HG03139 (cell line): ENCODE measurements at regions not wholly inside any gene's neighbourhood (a gene's known extent, or its start where the extent isn't known, plus 50 kb on each side); places are given as distances from the start of the nearest gene placed in this dataset.

ENCODE experiments used
- ATAC-seq: cut with Tn5 transposase; IDR thresholded peaks from one replicate; pipeline ENCODE4 v1.9.1; 2021; ENCODE audit not compliant: unreplicated experiment

DNA sequence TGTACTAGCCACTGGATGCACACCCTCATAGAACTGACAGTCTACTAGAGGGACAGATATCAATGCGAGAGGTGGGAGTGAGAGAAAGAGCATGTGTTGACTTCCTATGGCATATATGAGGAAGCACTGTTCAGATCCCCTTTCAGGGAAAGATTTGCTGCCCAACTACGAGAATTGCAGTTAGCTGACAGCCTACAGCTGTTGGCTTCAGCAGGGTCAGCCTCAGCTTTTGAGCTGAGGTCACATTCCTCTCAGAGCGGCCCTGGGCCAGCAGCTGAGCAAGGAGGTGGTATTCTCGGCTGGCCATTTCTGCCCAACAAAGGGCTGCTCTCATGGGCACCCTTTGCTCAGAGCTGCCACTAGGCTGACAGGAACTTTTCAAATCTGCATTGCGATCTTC lies 580.2 kb downstream of the MID1IP1 start:
- ATAC-seq = no peak

DNA sequence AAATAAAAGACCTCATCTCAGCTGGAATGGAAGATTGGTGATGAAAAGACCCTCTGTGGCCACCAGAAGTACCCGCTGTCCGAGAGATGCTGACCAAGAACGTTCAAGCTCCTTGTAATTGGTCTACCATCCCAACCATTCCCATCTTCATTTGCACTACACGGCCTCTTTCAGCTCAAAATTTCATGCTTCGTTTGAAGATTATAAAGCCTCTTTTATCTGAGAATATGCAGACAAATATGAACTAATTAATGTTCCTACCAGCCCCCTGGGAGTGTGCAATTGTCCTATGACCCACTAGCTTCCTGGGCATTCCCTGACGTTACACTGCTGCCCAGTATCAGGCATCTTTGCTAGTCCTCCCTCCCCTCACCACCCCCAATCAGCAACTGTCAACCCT lies 583.7 kb downstream of the MID1IP1 start:
- no peak for ATAC-seq

DNA sequence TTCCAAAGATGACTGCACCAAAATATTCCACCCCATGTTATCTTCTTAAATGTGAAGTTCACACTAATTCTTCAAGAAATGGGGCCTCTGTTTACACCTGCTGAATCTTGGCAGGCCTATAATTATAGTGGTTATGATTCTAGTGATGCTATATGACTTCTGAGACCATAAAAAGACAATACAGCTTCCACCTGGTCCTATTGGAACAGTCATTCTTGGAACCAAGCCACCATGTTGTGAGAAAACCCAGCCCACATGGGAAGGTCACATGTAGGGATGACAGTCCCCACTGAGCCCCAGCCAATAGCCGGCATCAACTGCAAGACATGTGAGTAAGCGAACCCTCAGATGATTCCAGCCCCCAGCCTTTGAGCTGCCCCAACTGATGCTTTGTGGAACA lies 587.5 kb downstream of the MID1IP1 start:
- no peak for ATAC-seq

DNA sequence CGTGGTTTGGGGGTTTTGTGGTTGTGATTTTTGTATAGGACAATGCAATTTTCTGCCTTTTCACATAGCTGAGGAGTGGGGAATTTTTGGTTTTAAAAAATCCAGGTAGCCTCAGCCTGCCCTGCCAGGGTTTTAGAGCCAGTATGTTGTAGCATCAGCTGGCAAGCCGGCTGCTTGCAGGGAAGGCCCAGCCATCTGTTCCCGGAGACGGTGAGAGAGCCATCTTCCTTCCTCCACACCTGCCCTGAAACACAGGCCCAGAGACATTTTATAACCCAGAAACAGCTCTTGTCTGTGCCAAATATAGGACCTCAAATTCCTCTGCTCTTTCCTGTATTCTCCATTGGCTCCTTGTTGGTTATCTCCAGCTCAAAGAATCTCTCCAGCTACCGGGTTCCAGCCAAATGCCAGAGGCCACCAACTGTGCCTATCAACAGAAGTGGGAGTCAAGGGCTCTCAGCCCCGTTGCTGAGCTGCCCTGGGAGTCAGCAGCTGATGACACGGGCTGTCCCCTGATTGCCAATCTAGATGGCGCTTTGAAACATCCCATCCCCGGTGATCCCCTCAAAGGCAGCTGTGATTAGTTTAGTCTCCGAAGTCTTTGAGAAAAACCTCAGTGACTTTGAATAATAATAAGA lies 595.2 kb downstream of the MID1IP1 start:
- ATAC-seq = no peak

DNA sequence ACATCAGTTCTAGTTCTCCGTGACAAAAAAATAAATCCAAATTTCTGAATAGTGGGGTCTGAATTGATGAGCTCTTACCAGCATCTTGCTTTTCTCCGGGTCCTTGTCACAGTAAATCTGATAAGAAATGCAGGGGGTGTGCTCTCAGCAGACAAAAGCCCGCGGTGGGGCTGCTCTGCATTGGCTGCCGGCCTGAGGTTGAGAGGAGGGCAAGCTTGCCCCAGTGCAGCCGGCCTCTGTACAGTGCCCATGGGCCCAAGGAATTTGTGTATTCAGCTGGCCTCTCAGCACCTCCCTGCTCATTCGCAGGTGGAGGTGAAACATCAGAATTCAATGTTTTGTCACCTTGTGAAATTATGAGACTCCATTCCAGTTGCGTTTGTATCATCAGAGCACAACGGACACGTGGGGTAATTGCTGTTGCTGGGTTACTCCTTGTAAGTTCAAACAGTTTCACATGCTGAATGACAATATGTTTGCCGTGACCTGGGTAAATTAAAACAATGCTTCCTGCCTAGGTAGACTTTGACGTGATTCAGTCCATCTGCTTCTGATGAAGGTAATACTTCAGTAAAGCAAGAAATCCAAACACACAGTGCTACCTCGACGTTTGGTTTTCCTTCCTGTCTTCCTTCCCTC lies 596.4 kb downstream of the MID1IP1 start:
- ATAC-seq = no peak

DNA sequence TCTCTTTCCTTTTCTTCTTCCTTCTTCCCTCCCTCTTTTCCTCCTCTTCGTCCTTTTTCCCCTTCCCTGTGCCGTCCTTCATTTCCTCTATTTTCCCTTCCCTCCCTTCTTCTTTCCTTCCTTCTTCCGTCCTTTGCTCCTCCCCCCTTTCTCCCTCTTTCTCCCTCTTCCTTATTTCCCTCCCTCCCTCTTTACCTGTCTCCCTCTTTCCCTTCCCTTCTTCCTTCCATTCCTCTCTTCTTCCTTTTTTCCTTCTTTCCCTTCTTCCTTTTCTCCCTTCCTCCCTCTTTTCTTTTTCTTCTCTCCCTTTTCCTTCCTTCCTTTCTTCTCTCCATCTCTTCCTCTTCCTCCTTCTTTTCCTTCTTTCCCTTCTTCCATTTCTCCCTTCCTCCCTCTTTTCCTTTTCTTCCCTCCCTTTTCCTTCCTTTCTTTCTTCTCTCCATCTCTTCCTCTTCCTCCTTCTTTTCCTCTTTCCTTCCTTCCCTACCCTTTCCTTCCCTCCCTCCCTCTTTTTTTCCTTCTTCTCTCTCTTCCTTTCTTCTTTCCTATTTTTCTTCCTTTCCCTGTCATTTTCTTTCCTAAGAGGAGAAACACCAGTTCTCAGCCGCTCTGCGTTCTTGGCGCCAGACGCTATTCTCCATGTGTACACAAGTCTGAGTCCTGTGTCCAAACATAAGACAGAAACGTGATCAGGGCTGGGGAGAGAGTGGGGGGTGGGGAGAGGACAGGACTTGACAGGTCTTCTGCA lies 597.1 kb downstream of the MID1IP1 start:
- ATAC-seq = no peak

DNA sequence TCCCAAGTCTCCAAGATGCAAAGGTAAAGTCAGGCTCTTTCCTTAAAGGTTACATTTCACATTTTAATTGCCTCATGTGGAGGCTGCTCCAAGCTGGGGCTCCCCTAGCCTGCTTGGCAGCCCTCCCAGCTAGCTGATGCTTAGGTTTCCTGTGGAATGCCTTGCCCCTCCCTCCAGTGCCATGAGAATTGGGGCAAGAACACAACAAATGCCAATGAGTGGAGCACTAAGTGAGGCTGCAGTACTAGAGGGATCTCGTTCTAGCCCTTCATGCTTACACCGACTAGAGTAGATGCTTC lies 597.7 kb downstream of the MID1IP1 start:
- ATAC-seq = no peak

DNA sequence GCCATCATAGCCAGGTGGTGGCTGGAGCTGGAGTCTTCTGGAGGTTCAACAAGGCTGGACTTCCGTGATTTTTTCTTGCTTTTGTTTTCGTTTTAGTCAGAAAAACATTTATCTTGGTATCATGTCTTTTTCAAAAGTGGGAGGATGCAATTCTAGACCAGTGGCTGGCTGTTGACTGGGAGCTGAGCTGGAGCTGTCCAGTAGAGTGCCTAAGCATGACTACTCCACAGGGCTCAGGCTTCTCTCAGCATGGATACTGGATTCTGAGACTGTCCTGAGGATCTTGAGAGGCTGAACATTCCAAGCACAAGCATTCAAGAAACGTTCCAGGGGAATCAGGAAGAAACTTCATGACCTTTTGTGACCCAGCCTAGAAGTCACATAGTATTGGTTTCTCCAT lies 598.1 kb downstream of the MID1IP1 start:
- ATAC-seq = no peak

DNA sequence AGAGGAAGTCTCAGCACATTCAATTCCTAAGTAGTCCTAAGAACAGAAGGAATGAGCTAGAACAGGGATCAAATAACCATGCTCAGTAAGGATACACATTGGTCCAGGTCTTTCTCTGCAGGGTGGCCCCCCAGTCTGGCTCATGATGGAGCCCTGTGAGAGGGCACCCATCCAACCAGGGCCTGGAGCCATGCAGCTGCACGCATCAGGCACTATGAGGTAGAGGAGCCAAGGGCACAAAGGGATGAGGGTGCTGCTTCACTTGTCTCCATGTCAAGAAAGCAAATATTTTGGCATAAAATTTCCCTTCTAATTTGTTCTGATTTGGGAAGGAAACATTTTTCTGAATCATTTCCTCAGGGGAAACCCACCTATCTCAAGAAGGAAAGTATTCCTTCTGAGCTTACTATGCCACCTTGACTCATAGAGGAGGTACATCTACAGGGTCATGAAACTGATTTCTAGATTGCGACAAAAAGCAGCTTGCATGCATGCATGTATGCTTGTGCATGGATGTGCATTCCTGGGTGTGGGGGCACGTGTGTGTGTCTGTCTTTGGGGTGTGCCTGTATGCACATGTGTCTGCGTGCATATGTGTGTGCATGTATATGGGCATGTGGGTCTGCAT lies 600.3 kb downstream of the MID1IP1 start:
- no peak for ATAC-seq

DNA sequence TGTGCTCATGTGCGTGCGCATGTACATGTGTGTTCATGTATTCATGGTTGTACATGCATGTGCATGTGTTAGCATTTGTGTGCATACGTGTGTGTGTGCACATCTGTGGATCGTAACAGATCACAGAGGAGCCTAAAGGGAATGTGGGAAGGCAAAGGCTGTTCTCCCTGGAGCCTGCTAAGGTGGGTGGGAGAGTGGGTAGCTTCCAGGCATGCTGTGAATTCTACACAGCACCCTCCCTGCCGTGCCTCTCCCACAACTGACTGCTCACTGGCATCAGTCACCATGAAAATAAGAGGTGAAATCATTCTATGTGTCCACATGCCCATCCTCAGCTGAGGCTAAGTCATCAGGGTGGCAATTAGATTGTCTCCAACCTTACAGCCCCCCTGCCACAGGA lies 600.9 kb downstream of the MID1IP1 start:
- ATAC-seq = no peak

DNA sequence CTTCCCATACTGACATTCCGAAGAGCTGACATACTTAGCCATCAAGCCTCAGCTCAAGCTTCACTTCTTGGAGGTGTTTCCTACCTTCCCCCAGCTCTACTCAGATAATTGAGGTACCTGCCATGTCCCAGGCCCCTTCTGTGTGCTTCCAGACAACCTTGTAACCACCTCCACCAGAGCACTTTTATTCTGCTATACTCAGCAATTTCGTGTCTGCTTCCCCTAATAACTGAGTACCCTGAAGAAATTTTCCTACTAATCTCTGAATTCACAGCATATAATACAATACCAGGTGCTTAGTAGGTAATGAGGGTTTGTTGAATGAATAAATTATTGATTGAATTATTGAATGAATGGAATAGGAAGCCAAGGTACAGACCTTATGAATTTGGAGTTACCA lies 605.5 kb downstream of the MID1IP1 start:
- ATAC-seq = no peak

DNA sequence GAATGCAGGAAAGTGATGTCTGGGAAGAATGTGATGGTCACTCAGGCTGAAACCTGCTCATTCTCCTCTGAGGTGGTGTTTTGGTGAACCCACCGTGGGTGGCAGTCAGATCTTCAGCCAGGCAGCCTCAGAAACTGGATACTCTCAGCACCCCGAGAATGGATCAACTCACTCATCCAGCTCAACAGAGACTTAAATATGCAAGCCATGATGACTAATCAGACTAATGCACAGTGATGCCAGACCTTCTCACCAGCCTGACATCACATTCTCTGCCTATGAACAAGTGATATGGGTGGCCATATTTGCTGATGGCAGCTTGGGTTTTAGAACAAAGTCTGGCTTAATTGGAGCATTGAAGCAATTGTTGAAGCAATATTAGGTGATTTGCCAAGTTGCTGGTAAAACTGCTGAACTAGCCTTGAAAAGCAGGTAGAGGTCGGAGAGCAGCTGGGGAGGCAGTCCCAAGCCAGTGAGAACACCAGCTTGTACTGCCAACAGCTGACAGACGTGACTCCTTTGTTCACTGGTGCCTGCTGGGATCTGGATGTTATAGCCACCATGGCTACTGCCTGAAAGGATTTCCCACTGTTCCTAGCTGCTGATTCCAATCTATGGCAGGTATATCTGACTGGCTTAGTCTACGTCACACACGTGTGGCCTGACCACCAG lies 608.1 kb downstream of the MID1IP1 start:
- ATAC-seq = no peak

DNA sequence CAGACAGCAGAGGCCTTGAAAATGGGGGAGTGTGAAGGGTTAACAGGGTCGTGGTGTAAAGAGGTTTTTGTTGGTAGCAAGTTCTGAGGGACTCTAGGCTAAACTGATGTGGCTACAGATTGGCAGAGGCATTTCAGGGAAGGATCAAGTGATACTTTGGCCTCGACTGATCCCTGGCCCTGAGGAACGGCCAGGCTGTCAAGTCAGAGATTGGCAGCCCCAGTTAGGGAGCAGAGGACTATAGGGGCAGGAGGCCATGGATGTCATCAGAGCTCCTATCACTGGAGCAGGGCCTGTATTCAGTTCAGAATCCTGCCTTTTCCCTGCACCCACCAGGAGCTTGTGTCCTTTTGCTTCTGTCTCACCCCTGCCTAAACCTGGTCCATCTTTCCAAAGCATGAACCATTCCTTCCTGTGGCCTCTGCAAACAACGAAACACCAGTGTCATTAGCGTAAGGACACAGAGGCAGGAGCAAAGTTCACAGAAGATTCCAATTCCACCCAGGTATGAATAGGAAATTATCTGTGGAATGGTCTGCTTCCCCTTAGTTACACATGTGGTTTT lies 613.1 kb downstream of the MID1IP1 start:
- ATAC-seq = no peak

DNA sequence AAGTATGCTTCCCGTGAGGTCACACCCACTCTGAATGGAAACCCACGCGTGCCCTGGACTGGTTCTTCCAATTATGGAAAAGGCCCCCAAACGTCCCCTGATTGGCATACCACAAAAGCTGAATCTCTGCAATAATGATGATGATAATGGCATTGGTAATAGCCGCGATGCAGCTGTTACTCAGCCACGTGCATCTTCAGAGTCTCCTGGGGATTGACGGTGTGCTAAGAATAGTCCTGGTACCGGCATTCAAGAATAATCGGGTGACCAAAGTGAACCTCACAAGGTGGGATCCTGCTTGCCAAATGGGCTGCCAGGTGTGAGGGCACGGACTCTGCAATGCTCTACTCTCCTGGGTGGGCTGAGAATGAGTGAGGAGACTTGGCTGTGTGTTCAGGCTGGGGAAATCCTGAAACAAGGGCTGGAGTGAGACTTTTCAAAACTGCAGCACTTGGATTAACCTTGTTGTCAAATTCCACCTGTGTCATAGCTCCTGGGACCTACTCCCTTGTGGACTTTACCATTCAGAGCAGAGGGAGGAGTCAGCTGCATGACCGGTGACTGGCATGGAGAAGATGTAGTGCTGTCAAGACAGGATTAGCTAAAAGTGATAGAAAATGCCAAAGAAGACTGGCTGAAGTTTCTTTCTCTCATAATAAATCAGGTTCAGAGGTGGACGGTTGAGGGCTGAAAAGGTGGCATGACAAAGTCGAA lies 615.4 kb downstream of the MID1IP1 start:
- ATAC-seq = no peak

DNA sequence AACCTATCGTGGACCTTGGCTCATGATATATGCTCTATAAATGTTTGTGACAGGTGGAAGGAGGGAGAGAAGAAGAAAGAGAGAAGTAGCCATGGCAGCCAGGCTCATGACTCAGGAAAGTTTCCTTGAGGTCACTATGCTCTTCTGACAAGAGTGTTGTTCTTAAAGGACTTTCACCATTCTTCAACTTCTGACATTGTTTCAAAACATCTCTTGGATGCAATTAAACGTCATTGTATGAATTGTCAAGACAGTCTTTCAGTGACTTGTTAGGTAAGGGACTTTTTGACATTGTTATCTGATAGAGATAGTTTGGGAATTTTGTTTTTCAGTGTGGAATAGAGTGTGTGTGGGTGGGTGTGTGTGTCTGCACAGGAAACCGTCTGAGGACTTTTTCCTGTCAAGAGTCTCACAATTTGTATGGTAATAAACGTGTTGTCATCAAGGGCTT lies 617.0 kb downstream of the MID1IP1 start:
- no peak for ATAC-seq

DNA sequence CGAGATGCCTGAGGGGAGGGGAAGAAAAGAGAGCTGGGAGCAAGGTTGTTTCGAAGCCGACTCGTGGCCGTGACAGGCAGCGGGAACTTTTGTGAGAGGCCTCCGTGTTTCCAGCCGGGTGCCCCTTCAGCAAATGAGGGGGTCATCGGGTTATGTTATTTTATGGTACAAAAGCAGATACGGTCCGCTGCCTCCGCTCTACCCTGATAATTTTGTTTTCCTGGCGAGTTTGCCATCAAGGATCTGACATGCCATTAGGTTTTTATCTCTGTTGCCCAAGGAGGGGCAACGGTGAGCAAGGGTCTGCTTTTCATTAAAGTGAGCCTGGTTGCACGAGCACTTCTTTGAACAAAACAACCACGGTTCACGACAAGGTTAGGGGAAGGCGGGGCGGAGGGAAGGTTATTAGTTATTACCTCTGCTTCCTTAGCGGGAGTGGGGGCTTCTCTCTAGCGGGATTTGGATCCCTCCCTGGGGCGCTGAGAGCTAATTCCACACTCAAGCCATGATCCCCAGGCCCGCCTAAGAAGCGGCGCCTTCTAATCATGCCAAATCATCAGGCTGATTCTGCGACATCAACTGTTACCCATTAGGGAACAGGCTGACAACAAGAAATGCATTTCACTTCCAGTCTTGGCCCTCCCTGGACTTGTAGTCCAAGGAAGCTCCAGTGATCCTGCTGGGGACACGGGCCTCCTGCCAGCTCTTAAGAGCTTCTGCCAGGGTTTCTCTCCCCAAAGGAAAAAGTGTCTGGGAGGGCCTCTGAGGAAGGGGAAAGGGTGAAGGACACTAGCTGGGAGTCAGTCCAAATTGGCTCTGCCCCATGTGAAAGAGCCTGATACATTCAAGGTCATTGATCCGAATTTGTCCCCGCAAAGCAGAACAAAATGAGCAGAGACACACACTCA lies 617.7 kb downstream of the MID1IP1 start:
- ATAC-seq = no peak

DNA sequence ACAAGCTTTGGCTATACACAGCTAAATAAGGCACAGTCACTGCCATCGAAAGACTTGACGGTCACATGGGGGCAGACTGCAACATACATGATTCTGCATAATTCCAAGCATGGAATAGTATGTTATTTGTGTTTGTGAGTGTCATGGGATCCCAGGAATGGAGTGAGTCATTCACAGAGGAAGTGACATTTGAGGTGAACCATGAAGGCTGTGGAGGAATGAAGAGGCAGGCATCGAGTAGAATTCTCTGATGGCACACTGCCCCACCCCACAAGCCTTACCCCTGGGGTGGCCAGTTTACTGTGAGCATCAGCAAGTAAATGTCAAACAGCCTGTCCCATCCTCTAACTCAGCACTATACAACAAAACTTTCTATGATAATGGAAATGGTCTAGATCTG lies 619.7 kb downstream of the MID1IP1 start:
- no peak for ATAC-seq

DNA sequence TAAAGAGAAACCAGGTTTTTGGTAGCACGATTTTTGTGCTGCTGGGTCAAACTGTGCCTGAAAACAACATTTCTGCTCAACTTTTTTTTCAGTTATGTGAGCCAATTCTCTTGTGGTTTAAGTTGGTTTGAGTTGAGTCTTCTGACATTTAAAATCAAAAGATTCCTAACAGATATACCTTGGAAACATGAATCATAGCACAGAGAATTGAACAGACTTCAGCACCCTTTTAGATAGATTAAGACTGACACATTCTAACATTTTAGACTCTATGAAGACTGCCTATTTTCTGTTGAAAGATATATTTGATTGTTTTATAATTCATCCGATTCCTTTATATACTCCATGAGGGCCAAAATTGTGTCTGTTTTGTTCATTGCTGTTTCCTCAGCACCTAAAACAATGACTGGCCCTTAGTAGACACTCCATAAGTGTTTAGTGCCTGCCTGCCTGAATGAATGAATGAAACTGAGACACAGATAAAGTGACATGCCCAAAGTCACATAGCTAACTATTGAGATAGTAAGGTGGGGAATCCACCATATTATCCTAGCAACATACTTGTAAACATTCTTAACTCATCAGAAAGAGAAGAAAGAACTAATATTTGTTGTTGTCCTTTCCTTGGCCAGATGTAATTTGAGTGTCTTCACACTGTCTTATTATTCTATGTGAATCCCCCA lies 624.0 kb downstream of the MID1IP1 start:
- ATAC-seq = no peak

DNA sequence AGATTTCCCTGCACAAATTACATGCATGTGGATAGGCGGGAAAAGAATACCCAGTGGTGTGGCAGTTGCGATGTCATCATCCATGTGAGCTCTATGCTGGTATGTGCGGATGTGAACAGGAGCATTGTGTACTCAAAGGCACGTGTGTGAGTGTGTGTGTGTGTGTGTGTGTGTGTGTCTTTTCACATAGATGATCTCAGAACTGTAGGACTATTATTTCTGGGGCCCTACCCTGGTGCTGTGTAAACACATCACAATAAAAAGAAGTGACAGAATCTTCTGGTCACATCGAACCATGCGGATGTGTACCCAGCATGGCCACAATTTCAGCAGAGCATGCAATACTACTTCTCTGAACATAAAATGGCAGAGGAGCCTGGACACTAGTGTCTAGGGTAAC lies 624.8 kb downstream of the MID1IP1 start:
- ATAC-seq = no peak
